ENCODE measurements at regions not wholly inside any gene's neighbourhood (a gene's known extent, or its start where the extent isn't known, plus 50 kb on each side); places are given as distances from the start of the nearest gene placed in this dataset.
A peak's percentile ranks its signal among the peaks of the same experiment; 100 is the strongest.
"Not testable (repeated sequence)": the region's sequence is repeated elsewhere in the genome, so short reads cannot be mapped to it uniquely, and the experiment has no call there.

- no peak for DNase-seq (ENCODE audit: low read depth)
Measured at GRCh38 chr10:21141946-21142492, 244.9 kb upstream of the NEBL start.

GRCh38 chr10:21138769-21139340, 241.7 kb upstream of the NEBL start:
- DNase-seq (ENCODE audit: low read depth): no peak

GRCh38 chr10:21135023-21135931, 238.2 kb upstream of the NEBL start:
- no peak for DNase-seq (ENCODE audit: low read depth)

- no peak for DNase-seq (ENCODE audit: low read depth)
Measured at GRCh38 chr10:21134645-21135022, 237.5 kb upstream of the NEBL start.

- DNase-seq (ENCODE audit: low read depth): no peak
Measured at GRCh38 chr10:21130683-21131442, 233.8 kb upstream of the NEBL start.

- DNase-seq (ENCODE audit: low read depth): no peak
Measured at GRCh38 chr10:21130108-21130507, 233.0 kb upstream of the NEBL start.

- no peak for DNase-seq (ENCODE audit: low read depth)
Measured at GRCh38 chr10:21125471-21126228, 228.5 kb upstream of the NEBL start.

- no peak for DNase-seq (ENCODE audit: low read depth)
Measured at GRCh38 chr10:21122907-21123306, 225.8 kb upstream of the NEBL start.

GRCh38 chr10:21121822-21122221, 224.7 kb upstream of the NEBL start:
- DNase-seq (ENCODE audit: low read depth): not testable (repeated sequence)

- no peak for DNase-seq (ENCODE audit: low read depth)
Measured at GRCh38 chr10:21114683-21115082, 217.6 kb upstream of the NEBL start.

- no peak for DNase-seq (ENCODE audit: low read depth)
Measured at GRCh38 chr10:21110358-21110757, 213.2 kb upstream of the NEBL start.

- DNase-seq (ENCODE audit: low read depth): not testable (repeated sequence)
Measured at GRCh38 chr10:21106931-21107330, 209.8 kb upstream of the NEBL start.

GRCh38 chr10:21105331-21105730, 208.2 kb upstream of the NEBL start:
- not testable (repeated sequence) for DNase-seq (ENCODE audit: low read depth)

GRCh38 chr10:21100871-21101514, 203.9 kb upstream of the NEBL start:
- peak; percentile 70 for DNase-seq (ENCODE audit: low read depth)

GRCh38 chr10:21100190-21100589, 203.1 kb upstream of the NEBL start:
- no peak for DNase-seq (ENCODE audit: low read depth)

- DNase-seq (ENCODE audit: low read depth): no peak
Measured at GRCh38 chr10:21099291-21100062, 202.4 kb upstream of the NEBL start.

GRCh38 chr10:21097926-21098355, 200.8 kb upstream of the NEBL start:
- DNase-seq (ENCODE audit: low read depth): no peak

- no peak for DNase-seq (ENCODE audit: low read depth)
Measured at GRCh38 chr10:21095494-21096055, 198.5 kb upstream of the NEBL start.

- DNase-seq (ENCODE audit: low read depth): no peak
Measured at GRCh38 chr10:21095073-21095472, 198.0 kb upstream of the NEBL start.

Measured in non-pigmented ciliary epithelial cell (primary cell).